GM23338 (cell line): ENCODE measurements at regions not wholly inside any gene's neighbourhood (a gene's known extent, or its start where the extent isn't known, plus 50 kb on each side); places are given as distances from the start of the nearest gene placed in this dataset.

Source experiments
- ATAC-seq: fragments of 200-7000 bp; cut with Tn5 transposase; 3 replicates; pipeline ENCODE4 v1.9.1; 2020
- DNase-seq: peaks from one replicate; pipeline ENCODE4 v3.0.0-alpha.2; 2015; ENCODE audit warnings: low spot score
- H2AFZ ChIP-seq: fragments of 200-600 bp; sonication (generic); 2 replicates; pipeline ENCODE4 v1.8.0; 2016; ENCODE audit warnings: antibody characterized with exemption, mild to moderate bottlenecking, moderate library complexity
- H3F3A ChIP-seq: fragments of 200-600 bp; sonication (generic); replicated peaks from 2 replicates; pipeline ENCODE4 v1.8.0; 2017; ENCODE audit warnings: antibody characterized with exemption, mixed run types, low read depth
- H3K27ac ChIP-seq: fragments of 200-600 bp; sonication (generic); 2 replicates; pipeline ENCODE4 v1.6.1; 2016; ENCODE audit warnings: low read depth
- H3K27me3 ChIP-seq: fragments of 200-600 bp; sonication (generic); 2 replicates; pipeline ENCODE4 v1.8.0; 2016; ENCODE audit warnings: mild to moderate bottlenecking, mixed run types, moderate library complexity; ENCODE audit not compliant: insufficient read depth
- H3K36me3 ChIP-seq: fragments of 200-600 bp; sonication (generic); 2 replicates; pipeline ENCODE4 v1.8.0; 2016; ENCODE audit warnings: mild to moderate bottlenecking; ENCODE audit not compliant: insufficient read depth
- H3K4me1 ChIP-seq: fragments of 200-600 bp; sonication (generic); 2 replicates; pipeline ENCODE4 v1.8.0; 2016; ENCODE audit warnings: mild to moderate bottlenecking, moderate library complexity; ENCODE audit not compliant: insufficient read depth
- H3K4me2 ChIP-seq: fragments of 200-600 bp; sonication (generic); 2 replicates; pipeline ENCODE4 v1.7.1; 2017; ENCODE audit warnings: mixed run types
- H3K4me3 ChIP-seq: fragments of 200-600 bp; sonication (generic); 2 replicates; pipeline ENCODE4 v1.6.1; 2016; ENCODE audit warnings: mixed run types
- H3K79me2 ChIP-seq: fragments of 200-600 bp; sonication (generic); replicated peaks from 2 replicates; pipeline ENCODE4 v1.8.0; 2017; ENCODE audit warnings: mild to moderate bottlenecking; ENCODE audit not compliant: insufficient read depth
- H3K9me2 ChIP-seq: fragments of 200-600 bp; sonication (generic); 2 replicates; pipeline ENCODE4 v1.8.0; 2017; ENCODE audit not compliant: insufficient read depth
- H4K20me1 ChIP-seq: fragments of 200-600 bp; sonication (generic); replicated peaks from 2 replicates; pipeline ENCODE4 v1.8.0; 2017; ENCODE audit warnings: mild to moderate bottlenecking; ENCODE audit not compliant: insufficient read depth
- H3K27ac Mint-ChIP-seq: 2 replicates; pipeline ENCODE4 v1.8.0; 2020; ENCODE audit warnings: inconsistent platforms, mild to moderate bottlenecking, moderate library complexity, mixed read lengths
- H3K27me3 Mint-ChIP-seq: 3 replicates; pipeline ENCODE4 v1.8.0; 2022; ENCODE audit warnings: low read depth, mild to moderate bottlenecking, moderate library complexity, mixed read lengths, inconsistent platforms; ENCODE audit not compliant: insufficient read depth, poor library complexity
- H3K36me3 Mint-ChIP-seq: 3 replicates; pipeline ENCODE4 v1.8.0; 2021; ENCODE audit warnings: low read depth, mild to moderate bottlenecking, inconsistent platforms, moderate library complexity, mixed read lengths
- H3K4me1 Mint-ChIP-seq: 3 replicates; pipeline ENCODE4 v1.8.0; 2020; ENCODE audit warnings: mild to moderate bottlenecking, inconsistent platforms, mixed read lengths
- H3K4me3 Mint-ChIP-seq: 3 replicates; pipeline ENCODE4 v1.8.0; 2021; ENCODE audit warnings: moderate library complexity, mild to moderate bottlenecking, inconsistent platforms, mixed read lengths
- H3K9me3 Mint-ChIP-seq: 3 replicates; pipeline ENCODE4 v1.8.0; 2020; ENCODE audit warnings: moderate library complexity, mild to moderate bottlenecking, inconsistent platforms, mixed read lengths
- CREB1 ChIP-seq: fragments of 250-450 bp; sonication (Bioruptor Pico); IDR thresholded peaks from 2 replicates; pipeline ENCODE4 v1.5.0; 2020; ENCODE audit warnings: low read depth, mild to moderate bottlenecking, moderate library complexity
- NANOG ChIP-seq: IDR thresholded peaks from 2 replicates; pipeline ENCODE4 v1.6.1; 2016; ENCODE audit warnings: antibody characterized with exemption, borderline replicate concordance
- TF ChIP-seq, protein P1 (sequence below): IDR thresholded peaks from one replicate; pipeline ENCODE4 v1.6.1; 2018; ENCODE audit warnings: antibody characterized with exemption; ENCODE audit not compliant: unreplicated experiment
- TF ChIP-seq, protein P2 (sequence below): IDR thresholded peaks from 2 replicates; pipeline ENCODE4 v1.6.1; 2016; ENCODE audit warnings: antibody characterized with exemption
- TF ChIP-seq, protein P3 (sequence below), 2 experiments: fragments of 200-600 bp in 1 of 2; sonication (generic) in 1 of 2; conservative IDR thresholded peaks; 2 replicates each; pipeline versions ENCODE4 v1.5.1 to v1.6.1; 2016 to 2017; ENCODE audit warnings: antibody characterized with exemption in 2 of 2, low read depth in 2 of 2, mild to moderate bottlenecking in 2 of 2, moderate library complexity in 1 of 2

DNA sequence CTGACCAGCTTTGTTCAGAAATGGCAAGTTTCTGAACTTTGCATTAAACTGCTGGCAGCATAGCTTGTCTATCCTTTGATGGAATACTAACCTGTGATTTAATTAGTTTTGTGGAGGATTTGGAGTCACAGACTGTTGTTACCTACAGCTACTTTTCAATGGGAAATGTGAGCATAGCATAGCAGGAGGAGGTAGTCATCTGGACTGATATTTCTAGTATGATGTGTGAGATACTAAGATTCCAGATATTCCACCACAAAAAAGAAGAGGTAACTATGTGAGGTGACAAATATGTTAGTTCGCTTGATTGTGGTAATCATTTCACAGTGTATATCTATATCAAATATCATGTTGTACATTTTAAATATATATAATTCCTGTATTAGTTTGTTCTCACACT is 833.0 kb downstream of the SLC6A15 start (continued):
- TF ChIP-seq, protein P1, sequence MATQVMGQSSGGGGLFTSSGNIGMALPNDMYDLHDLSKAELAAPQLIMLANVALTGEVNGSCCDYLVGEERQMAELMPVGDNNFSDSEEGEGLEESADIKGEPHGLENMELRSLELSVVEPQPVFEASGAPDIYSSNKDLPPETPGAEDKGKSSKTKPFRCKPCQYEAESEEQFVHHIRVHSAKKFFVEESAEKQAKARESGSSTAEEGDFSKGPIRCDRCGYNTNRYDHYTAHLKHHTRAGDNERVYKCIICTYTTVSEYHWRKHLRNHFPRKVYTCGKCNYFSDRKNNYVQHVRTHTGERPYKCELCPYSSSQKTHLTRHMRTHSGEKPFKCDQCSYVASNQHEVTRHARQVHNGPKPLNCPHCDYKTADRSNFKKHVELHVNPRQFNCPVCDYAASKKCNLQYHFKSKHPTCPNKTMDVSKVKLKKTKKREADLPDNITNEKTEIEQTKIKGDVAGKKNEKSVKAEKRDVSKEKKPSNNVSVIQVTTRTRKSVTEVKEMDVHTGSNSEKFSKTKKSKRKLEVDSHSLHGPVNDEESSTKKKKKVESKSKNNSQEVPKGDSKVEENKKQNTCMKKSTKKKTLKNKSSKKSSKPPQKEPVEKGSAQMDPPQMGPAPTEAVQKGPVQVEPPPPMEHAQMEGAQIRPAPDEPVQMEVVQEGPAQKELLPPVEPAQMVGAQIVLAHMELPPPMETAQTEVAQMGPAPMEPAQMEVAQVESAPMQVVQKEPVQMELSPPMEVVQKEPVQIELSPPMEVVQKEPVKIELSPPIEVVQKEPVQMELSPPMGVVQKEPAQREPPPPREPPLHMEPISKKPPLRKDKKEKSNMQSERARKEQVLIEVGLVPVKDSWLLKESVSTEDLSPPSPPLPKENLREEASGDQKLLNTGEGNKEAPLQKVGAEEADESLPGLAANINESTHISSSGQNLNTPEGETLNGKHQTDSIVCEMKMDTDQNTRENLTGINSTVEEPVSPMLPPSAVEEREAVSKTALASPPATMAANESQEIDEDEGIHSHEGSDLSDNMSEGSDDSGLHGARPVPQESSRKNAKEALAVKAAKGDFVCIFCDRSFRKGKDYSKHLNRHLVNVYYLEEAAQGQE = no peak
- TF ChIP-seq NANOG = no peak

DNA sequence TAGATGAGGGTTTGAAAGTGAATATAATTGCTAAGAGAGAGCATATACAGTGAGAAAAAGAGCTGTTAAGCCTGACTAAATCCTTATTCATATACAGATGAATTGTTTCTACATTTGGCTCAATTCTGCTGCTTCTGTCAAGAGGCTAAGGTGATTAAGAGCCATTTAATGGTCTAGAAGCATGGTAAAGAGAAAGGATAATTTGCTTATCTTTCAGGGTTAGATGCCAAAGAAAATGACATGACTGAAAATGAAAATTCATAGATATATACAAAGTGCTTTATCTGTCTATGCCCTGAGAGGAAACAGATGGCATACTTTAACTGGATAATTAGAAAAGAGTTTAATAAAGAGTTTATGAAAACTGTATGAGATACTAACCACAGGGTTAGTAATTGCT is 834.9 kb downstream of the SLC6A15 start:
- Histone ChIP-seq H4K20me1 (no peaks in the 10 kb centered on the region), H3K36me3 (no peaks in the 10 kb centered on the region), H3K4me1 (no peaks in the 10 kb centered on the region), H3K9me2 (no peaks in the 10 kb centered on the region), H3K4me3 (no peak overlapping the region), H3K79me2 (no peaks in the 10 kb centered on the region), H3K27me3 (no peaks in the 10 kb centered on the region), H3K4me2 (no peak overlapping the region), H3F3A (no peaks in the 10 kb centered on the region), H2AFZ (no peak overlapping the region), H3K27ac (no peak overlapping the region)
- Mint-ChIP-seq H3K27me3 (no peaks in the 10 kb centered on the region), H3K36me3 (no peaks in the 10 kb centered on the region), H3K27ac (no peak overlapping the region), H3K4me3 (no peak overlapping the region), H3K9me3 (no peaks in the 10 kb centered on the region), H3K4me1 (no peaks in the 10 kb centered on the region)
- no peak for DNase-seq
- no peak for TF ChIP-seq CREB1 (CRISPR knock-in tag)
- TF ChIP-seq, protein P2, sequence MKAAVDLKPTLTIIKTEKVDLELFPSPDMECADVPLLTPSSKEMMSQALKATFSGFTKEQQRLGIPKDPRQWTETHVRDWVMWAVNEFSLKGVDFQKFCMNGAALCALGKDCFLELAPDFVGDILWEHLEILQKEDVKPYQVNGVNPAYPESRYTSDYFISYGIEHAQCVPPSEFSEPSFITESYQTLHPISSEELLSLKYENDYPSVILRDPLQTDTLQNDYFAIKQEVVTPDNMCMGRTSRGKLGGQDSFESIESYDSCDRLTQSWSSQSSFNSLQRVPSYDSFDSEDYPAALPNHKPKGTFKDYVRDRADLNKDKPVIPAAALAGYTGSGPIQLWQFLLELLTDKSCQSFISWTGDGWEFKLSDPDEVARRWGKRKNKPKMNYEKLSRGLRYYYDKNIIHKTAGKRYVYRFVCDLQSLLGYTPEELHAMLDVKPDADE = no peak
- TF ChIP-seq NANOG = no peak
- ATAC-seq = no peak

DNA sequence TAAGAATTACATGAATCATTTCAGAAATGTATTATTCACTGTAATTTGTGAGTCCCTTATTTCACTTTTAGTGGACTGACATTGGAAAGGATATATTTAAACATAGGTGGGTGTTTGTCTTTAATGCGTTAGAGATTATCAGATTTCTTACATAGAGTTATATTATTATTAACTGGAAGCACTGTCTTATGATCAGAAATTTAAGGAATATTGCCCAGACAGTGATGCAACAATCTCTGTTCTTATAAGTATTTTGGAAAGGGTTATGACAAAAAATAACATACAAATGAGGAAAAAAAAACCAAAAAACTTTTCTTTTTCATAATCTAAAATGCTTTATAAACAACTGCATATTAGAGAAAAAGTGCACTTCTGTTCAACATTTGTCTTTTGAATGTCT is 836.6 kb downstream of the SLC6A15 start:
- Mint-ChIP-seq H3K36me3 (no peaks in the 10 kb centered on the region), H3K27ac (no peak overlapping the region), H3K9me3 (no peaks in the 10 kb centered on the region), H3K27me3 (no peaks in the 10 kb centered on the region), H3K4me1 (no peaks in the 10 kb centered on the region), H3K4me3 (no peak overlapping the region)
- Histone ChIP-seq H3K27me3 (no peaks in the 10 kb centered on the region), H3F3A (no peaks in the 10 kb centered on the region), H2AFZ (no peak overlapping the region), H3K79me2 (no peaks in the 10 kb centered on the region), H3K9me2 (no peaks in the 10 kb centered on the region), H4K20me1 (no peaks in the 10 kb centered on the region), H3K4me1 (no peaks in the 10 kb centered on the region), H3K36me3 (no peaks in the 10 kb centered on the region), H3K4me3 (no peak overlapping the region), H3K4me2 (no peak overlapping the region), H3K27ac (no peak overlapping the region)
- ATAC-seq (no peak), DNase-seq (no peak)
- TF ChIP-seq, protein P3, sequence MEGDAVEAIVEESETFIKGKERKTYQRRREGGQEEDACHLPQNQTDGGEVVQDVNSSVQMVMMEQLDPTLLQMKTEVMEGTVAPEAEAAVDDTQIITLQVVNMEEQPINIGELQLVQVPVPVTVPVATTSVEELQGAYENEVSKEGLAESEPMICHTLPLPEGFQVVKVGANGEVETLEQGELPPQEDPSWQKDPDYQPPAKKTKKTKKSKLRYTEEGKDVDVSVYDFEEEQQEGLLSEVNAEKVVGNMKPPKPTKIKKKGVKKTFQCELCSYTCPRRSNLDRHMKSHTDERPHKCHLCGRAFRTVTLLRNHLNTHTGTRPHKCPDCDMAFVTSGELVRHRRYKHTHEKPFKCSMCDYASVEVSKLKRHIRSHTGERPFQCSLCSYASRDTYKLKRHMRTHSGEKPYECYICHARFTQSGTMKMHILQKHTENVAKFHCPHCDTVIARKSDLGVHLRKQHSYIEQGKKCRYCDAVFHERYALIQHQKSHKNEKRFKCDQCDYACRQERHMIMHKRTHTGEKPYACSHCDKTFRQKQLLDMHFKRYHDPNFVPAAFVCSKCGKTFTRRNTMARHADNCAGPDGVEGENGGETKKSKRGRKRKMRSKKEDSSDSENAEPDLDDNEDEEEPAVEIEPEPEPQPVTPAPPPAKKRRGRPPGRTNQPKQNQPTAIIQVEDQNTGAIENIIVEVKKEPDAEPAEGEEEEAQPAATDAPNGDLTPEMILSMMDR (conservative IDR thresholded peaks at IDR 0.05; ENCODE audit: low read depth in 2 of 2) = no peak
